ENCODE measurements at regions not wholly inside any gene's neighbourhood (a gene's known extent, or its start where the extent isn't known, plus 50 kb on each side); places are given as distances from the start of the nearest gene placed in this dataset.

DNA sequence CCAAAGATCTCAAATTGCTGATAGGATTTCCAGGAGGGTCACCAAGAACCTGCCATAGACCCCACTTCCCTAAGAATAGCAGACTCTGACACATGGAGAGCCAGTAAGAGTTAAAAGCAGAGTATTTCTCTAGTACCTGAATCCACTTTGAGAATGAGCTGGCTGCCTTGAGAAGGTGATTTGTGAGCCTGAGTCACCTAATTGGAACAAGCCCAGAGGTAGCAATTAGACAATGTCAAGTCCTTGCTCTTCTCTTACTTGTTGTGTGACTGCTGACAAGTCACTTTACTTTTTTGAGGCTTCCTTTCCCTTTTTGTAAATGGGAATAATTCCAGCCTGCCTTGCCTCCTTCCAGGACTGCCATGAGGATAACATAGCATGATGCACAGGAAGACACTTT, 76.1 kb upstream of the ASIC2 start:
- intact Hi-C loops (cut with DNase I), result no loop called here
- Histone ChIP-seq H3K36me3 (no peaks in the 10 kb centered on the region), H3K27me3 (peaks cover 0 to 4% (median 0%) of the 10 kb centered on the region in 9 donors), H3K4me1 (no peaks in the 10 kb centered on the region), H3K4me3 (no peak overlapping the region), H3K9me3 (no peaks in the 10 kb centered on the region), H3K27ac (no peak overlapping the region)
- no peak for TF ChIP-seq POLR2A (IDR thresholded peaks at IDR 0.05)
- TF ChIP-seq, protein P1, sequence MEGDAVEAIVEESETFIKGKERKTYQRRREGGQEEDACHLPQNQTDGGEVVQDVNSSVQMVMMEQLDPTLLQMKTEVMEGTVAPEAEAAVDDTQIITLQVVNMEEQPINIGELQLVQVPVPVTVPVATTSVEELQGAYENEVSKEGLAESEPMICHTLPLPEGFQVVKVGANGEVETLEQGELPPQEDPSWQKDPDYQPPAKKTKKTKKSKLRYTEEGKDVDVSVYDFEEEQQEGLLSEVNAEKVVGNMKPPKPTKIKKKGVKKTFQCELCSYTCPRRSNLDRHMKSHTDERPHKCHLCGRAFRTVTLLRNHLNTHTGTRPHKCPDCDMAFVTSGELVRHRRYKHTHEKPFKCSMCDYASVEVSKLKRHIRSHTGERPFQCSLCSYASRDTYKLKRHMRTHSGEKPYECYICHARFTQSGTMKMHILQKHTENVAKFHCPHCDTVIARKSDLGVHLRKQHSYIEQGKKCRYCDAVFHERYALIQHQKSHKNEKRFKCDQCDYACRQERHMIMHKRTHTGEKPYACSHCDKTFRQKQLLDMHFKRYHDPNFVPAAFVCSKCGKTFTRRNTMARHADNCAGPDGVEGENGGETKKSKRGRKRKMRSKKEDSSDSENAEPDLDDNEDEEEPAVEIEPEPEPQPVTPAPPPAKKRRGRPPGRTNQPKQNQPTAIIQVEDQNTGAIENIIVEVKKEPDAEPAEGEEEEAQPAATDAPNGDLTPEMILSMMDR (IDR thresholded peaks at IDR 0.05), result no peak
- no peak for ATAC-seq
- no peak for DNase-seq

DNA sequence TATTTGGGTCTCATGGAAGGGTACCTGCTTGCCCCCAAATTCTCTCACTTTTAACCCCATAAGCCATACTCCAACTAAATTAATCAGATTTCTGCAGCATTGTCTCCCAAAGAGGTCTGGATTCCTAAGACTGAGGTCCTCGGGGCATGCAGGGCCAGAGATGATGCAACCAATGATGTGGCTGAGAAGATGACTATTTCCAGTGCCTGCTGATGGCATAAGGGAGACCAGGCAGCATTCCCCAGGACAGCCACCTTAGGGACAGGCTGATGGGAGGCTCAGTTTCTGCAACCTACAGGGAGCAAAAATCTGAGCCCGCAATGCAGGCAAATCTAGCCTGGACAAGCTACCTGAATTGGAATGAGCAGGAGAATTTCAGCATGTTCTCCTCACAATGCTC, 76.8 kb upstream of the ASIC2 start:
- intact Hi-C loops (cut with DNase I), result no loop called here
- ATAC-seq (no peak), DNase-seq (no peak)
- TF ChIP-seq, protein P1 (IDR thresholded peaks at IDR 0.05), result no peak
- TF ChIP-seq POLR2A (IDR thresholded peaks at IDR 0.05), result no peak
- Histone ChIP-seq H3K27me3 (peaks cover 0 to 4% (median 0%) of the 10 kb centered on the region in 9 donors), H3K4me3 (no peak overlapping the region), H3K4me1 (no peaks in the 10 kb centered on the region), H3K36me3 (no peaks in the 10 kb centered on the region), H3K9me3 (no peaks in the 10 kb centered on the region), H3K27ac (no peak overlapping the region)
- WGBS, 4 donors, result 56 to 85% (median 64%) methylated on average over 2 of the region's 2 CpGs

DNA sequence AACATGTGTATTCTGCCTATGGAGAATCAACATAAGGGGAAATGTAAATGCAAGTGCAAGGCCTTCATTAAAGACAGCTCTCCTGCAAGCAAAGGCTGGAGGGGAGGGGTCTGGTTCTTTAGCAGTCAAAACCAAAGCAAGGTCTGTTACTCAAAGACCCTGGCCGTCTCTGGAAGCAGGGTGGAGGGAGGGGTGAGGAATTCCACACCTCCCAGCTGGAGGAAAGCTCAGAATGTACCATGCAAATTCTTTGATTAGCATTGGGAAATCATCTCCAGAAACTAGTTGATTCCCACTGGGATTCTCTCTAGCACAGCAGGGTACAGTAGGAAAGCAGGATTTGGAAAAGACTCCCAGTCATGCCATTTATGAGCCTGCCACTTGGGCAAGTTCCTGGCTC, 77.3 kb upstream of the ASIC2 start:
- Histone ChIP-seq H3K4me1 (no peaks in the 10 kb centered on the region), H3K4me3 (no peak overlapping the region), H3K9me3 (no peaks in the 10 kb centered on the region), H3K27me3 (peaks cover 0 to 4% (median 2%) of the 10 kb centered on the region in 9 donors), H3K27ac (no peak overlapping the region), H3K36me3 (no peaks in the 10 kb centered on the region)
- DNase-seq (no peak), ATAC-seq (no peak)
- 15 to 35% (median 18%) methylated on average over 1 of the region's 1 CpG for whole genome bisulfite sequencing, 4 donors
- intact Hi-C loops (cut with DNase I), result no loop called here
- TF ChIP-seq, protein P1 (IDR thresholded peaks at IDR 0.05), result no peak
- no peak for TF ChIP-seq POLR2A (IDR thresholded peaks at IDR 0.05)

DNA sequence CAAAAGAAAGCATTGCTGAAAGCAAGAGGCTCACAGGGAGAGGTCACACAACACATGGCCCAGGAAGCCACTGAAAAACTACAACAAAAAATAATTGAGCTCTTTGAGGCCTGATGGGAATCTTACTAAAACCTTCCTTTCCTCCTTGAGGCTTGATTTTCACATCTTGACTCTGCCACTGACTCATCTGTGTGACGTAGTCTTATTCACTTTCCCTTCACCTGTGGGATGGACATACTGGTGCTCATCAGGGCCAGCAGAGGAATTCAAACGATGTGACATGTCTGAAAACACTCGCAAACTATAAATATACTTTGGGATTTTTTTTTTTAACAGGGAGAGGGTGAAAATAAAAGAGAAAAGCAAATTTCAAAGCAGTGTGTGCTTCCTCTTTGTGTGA, 78.3 kb upstream of the ASIC2 start:
- H3K4me1 ChIP-seq, result no peaks in the 10 kb centered on the region
- H3K27me3 ChIP-seq, result peaks cover 0 to 7% (median 3%) of the 10 kb centered on the region in 9 donors
- no peaks in the 10 kb centered on the region for H3K9me3 ChIP-seq
- intact Hi-C loops (cut with DNase I), result no loop called here
- DNase-seq (no peak), ATAC-seq (no peak)
- no peak for TF ChIP-seq POLR2A (IDR thresholded peaks at IDR 0.05)
- TF ChIP-seq, protein P1 (IDR thresholded peaks at IDR 0.05), result no peak
- no peaks in the 10 kb centered on the region for H3K36me3 ChIP-seq
- no peak overlapping the region for H3K4me3 ChIP-seq
- 57 to 76% (median 62%) methylated on average over 3 of the region's 3 CpGs for WGBS, 4 donors
- H3K27ac ChIP-seq, result no peak overlapping the region

Measured in heart left ventricle (tissue), 16 donors.